ENCODE measurements at regions not wholly inside any gene's neighbourhood (a gene's known extent, or its start where the extent isn't known, plus 50 kb on each side); places are given as distances from the start of the nearest gene placed in this dataset.

- Histone ChIP-seq H3K27me3 (ENCODE audit: insufficient read depth) (no peaks in the 10 kb centered on the region), H3K4me1 (ENCODE audit: insufficient read depth) (no peaks in the 10 kb centered on the region), H3K36me3 (ENCODE audit: insufficient read depth) (no peaks in the 10 kb centered on the region), H4K20me1 (replicated peaks; ENCODE audit: insufficient read depth) (no peaks in the 10 kb centered on the region), H3K9me2 (ENCODE audit: insufficient read depth) (no peaks in the 10 kb centered on the region), H2AFZ (no peak overlapping the region), H3F3A (replicated peaks; ENCODE audit: low read depth) (no peaks in the 10 kb centered on the region), H3K27ac (ENCODE audit: low read depth) (no peak overlapping the region), H3K4me3 (no peak overlapping the region), H3K4me2 (no peak overlapping the region), H3K79me2 (replicated peaks; ENCODE audit: insufficient read depth) (no peaks in the 10 kb centered on the region)
- Mint-ChIP-seq H3K27me3 (ENCODE audit: insufficient read depth, low read depth, poor library complexity) (peaks cover 7% of the 10 kb centered on the region), H3K9me3 (peaks cover 18% of the 10 kb centered on the region), H3K4me3 (no peak overlapping the region), H3K4me1 (no peaks in the 10 kb centered on the region), H3K36me3 (ENCODE audit: low read depth) (peaks cover 10% of the 10 kb centered on the region), H3K27ac (no peak overlapping the region)
- no peak for TF ChIP-seq ZNF331 (CRISPR knock-in tag; IDR thresholded peaks at IDR 0.05; ENCODE audit: low read depth)
- no peak for TF ChIP-seq NANOG (IDR thresholded peaks at IDR 0.05; ENCODE audit: borderline replicate concordance)
- TF ChIP-seq STAT1 (IDR thresholded peaks at IDR 0.05; ENCODE audit: unreplicated experiment): no peak
- ATAC-seq (no peak), DNase-seq (ENCODE audit: low spot score) (no peak)
These were observed 368.4 kb upstream of the SHH start for GRCh38 chr7:156180451-156181229.

GRCh38 chr7:156179872-156180390 lies 367.7 kb upstream of the SHH start:
- H3K4me3 Mint-ChIP-seq: no peak overlapping the region
- H3K9me2 ChIP-seq (ENCODE audit: insufficient read depth): no peaks in the 10 kb centered on the region
- no peak for TF ChIP-seq CREB1 (CRISPR knock-in tag; IDR thresholded peaks at IDR 0.05; ENCODE audit: low read depth)
- no peak for TF ChIP-seq NANOG (IDR thresholded peaks at IDR 0.05; ENCODE audit: borderline replicate concordance)
- TF ChIP-seq, protein P1, sequence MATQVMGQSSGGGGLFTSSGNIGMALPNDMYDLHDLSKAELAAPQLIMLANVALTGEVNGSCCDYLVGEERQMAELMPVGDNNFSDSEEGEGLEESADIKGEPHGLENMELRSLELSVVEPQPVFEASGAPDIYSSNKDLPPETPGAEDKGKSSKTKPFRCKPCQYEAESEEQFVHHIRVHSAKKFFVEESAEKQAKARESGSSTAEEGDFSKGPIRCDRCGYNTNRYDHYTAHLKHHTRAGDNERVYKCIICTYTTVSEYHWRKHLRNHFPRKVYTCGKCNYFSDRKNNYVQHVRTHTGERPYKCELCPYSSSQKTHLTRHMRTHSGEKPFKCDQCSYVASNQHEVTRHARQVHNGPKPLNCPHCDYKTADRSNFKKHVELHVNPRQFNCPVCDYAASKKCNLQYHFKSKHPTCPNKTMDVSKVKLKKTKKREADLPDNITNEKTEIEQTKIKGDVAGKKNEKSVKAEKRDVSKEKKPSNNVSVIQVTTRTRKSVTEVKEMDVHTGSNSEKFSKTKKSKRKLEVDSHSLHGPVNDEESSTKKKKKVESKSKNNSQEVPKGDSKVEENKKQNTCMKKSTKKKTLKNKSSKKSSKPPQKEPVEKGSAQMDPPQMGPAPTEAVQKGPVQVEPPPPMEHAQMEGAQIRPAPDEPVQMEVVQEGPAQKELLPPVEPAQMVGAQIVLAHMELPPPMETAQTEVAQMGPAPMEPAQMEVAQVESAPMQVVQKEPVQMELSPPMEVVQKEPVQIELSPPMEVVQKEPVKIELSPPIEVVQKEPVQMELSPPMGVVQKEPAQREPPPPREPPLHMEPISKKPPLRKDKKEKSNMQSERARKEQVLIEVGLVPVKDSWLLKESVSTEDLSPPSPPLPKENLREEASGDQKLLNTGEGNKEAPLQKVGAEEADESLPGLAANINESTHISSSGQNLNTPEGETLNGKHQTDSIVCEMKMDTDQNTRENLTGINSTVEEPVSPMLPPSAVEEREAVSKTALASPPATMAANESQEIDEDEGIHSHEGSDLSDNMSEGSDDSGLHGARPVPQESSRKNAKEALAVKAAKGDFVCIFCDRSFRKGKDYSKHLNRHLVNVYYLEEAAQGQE (IDR thresholded peaks at IDR 0.05; ENCODE audit: unreplicated experiment): no peak
- TF ChIP-seq ZNF114 (CRISPR knock-in tag; IDR thresholded peaks at IDR 0.05): no peak
- no peak for TF ChIP-seq POLR2AphosphoS5 (IDR thresholded peaks at IDR 0.05; ENCODE audit: low read depth)
- H3K36me3 Mint-ChIP-seq (ENCODE audit: low read depth): peaks cover 3% of the 10 kb centered on the region; the same call in 2 of the 3 replicates
- H3K27ac ChIP-seq (ENCODE audit: low read depth): no peak overlapping the region
- no peaks in the 10 kb centered on the region for H3F3A ChIP-seq (replicated peaks; ENCODE audit: low read depth)
- H3K4me1 ChIP-seq (ENCODE audit: insufficient read depth): no peaks in the 10 kb centered on the region
- no peaks in the 10 kb centered on the region for H3K36me3 ChIP-seq (ENCODE audit: insufficient read depth)
- ATAC-seq: no peak
- no peak overlapping the region for H3K4me2 ChIP-seq
- peaks cover 11% of the 10 kb centered on the region; the same call in 2 of the 3 replicates for H3K9me3 Mint-ChIP-seq
- H3K27me3 Mint-ChIP-seq (ENCODE audit: insufficient read depth, low read depth, poor library complexity): peaks cover 7% of the 10 kb centered on the region
- no peak overlapping the region for H3K27ac Mint-ChIP-seq
- no peaks in the 10 kb centered on the region for H3K27me3 ChIP-seq (ENCODE audit: insufficient read depth)
- no peak for DNase-seq (ENCODE audit: low spot score)
- no peaks in the 10 kb centered on the region for H3K79me2 ChIP-seq (replicated peaks; ENCODE audit: insufficient read depth)
- no peak overlapping the region for H3K4me3 ChIP-seq
- no peak overlapping the region for H2AFZ ChIP-seq
- no peaks in the 10 kb centered on the region for H3K4me1 Mint-ChIP-seq
- no peaks in the 10 kb centered on the region for H4K20me1 ChIP-seq (replicated peaks; ENCODE audit: insufficient read depth)

All from GM23338 (cell line).